ENCODE measurements at regions not wholly inside any gene's neighbourhood (a gene's known extent, or its start where the extent isn't known, plus 50 kb on each side); places are given as distances from the start of the nearest gene placed in this dataset.

- TF ChIP-seq EZH2 (IDR thresholded peaks at IDR 0.05; ENCODE audit: insufficient read depth, low read length) (no peak), CTCF (IDR thresholded peaks at IDR 0.05; ENCODE audit: insufficient read depth, low read depth, low read length) (no peak)
Measured at GRCh38 chr12:31875609-31875964, 83.6 kb upstream of the RESF1 start.
